ENCODE measurements at regions not wholly inside any gene's neighbourhood (a gene's known extent, or its start where the extent isn't known, plus 50 kb on each side); places are given as distances from the start of the nearest gene placed in this dataset.

- FAIRE-seq: no peak
- no peak for DNase-seq (ENCODE audit: insufficient read length, low spot score)
- TF ChIP-seq POLR2A (IDR thresholded peaks at IDR 0.05; ENCODE audit: low read depth, low read length): no peak
These were observed 74.8 kb upstream of the PCED1B start for GRCh38 chr12:47004634-47005033.

GRCh38 chr12:47007048-47007447 lies 72.4 kb upstream of the PCED1B start:
- TF ChIP-seq POLR2A (IDR thresholded peaks at IDR 0.05; ENCODE audit: low read depth, low read length): no peak
- FAIRE-seq: no peak

GRCh38 chr12:47012552-47012951 lies 66.9 kb upstream of the PCED1B start:
- TF ChIP-seq POLR2A (IDR thresholded peaks at IDR 0.05; ENCODE audit: low read depth, low read length): no peak
- FAIRE-seq: no peak
- no peak for DNase-seq (ENCODE audit: insufficient read length, low spot score)

More at GRCh38 chr12:47007048-47007447, 72.4 kb upstream of the PCED1B start:
- no peak for DNase-seq (ENCODE audit: insufficient read length, low spot score)

GRCh38 chr12:47014474-47014873 lies 64.9 kb upstream of the PCED1B start:
- peak; percentile 4 for DNase-seq (ENCODE audit: insufficient read length, low spot score)
- peak; percentile 97 for FAIRE-seq
- TF ChIP-seq POLR2A (IDR thresholded peaks at IDR 0.05; ENCODE audit: low read depth, low read length): no peak

- DNase-seq (ENCODE audit: insufficient read length, low spot score) (no peak), FAIRE-seq (no peak)
- no peak for TF ChIP-seq POLR2A (IDR thresholded peaks at IDR 0.05; ENCODE audit: low read depth, low read length)
These were observed 64.0 kb upstream of the PCED1B start for GRCh38 chr12:47015381-47015780.

- DNase-seq (ENCODE audit: insufficient read length, low spot score) (no peak), FAIRE-seq (no peak)
- TF ChIP-seq POLR2A (IDR thresholded peaks at IDR 0.05; ENCODE audit: low read depth, low read length): no peak
These were observed 62.2 kb upstream of the PCED1B start for GRCh38 chr12:47017041-47017713.

- TF ChIP-seq POLR2A (IDR thresholded peaks at IDR 0.05; ENCODE audit: low read depth, low read length): no peak
- DNase-seq (ENCODE audit: insufficient read length, low spot score) (peak; percentile 5), FAIRE-seq (peak; percentile 98)
These were observed 61.4 kb upstream of the PCED1B start for GRCh38 chr12:47017901-47018475.

- TF ChIP-seq POLR2A (IDR thresholded peaks at IDR 0.05; ENCODE audit: low read depth, low read length): no peak
- DNase-seq (ENCODE audit: insufficient read length, low spot score) (no peak), FAIRE-seq (peak; percentile 78)
These were observed 59.1 kb upstream of the PCED1B start for GRCh38 chr12:47020211-47020821.

GRCh38 chr12:47021298-47021697 lies 58.1 kb upstream of the PCED1B start:
- DNase-seq (ENCODE audit: insufficient read length, low spot score): peak; percentile 26
- no peak for TF ChIP-seq POLR2A (IDR thresholded peaks at IDR 0.05; ENCODE audit: low read depth, low read length)
- FAIRE-seq: peak; percentile 99

- DNase-seq (ENCODE audit: insufficient read length, low spot score): peak; percentile 4
- no peak for TF ChIP-seq POLR2A (IDR thresholded peaks at IDR 0.05; ENCODE audit: low read depth, low read length)
- FAIRE-seq: no peak
These were observed 57.1 kb upstream of the PCED1B start for GRCh38 chr12:47022296-47022695.

- DNase-seq (ENCODE audit: insufficient read length, low spot score) (no peak), FAIRE-seq (peak; percentile 62)
- TF ChIP-seq POLR2A (IDR thresholded peaks at IDR 0.05; ENCODE audit: low read depth, low read length): no peak
These were observed 56.1 kb upstream of the PCED1B start for GRCh38 chr12:47023311-47023710.

GRCh38 chr12:47023953-47024352 lies 55.5 kb upstream of the PCED1B start:
- no peak for FAIRE-seq
- TF ChIP-seq POLR2A (IDR thresholded peaks at IDR 0.05; ENCODE audit: low read depth, low read length): no peak
- no peak for DNase-seq (ENCODE audit: insufficient read length, low spot score)

GRCh38 chr12:47024463-47024862 lies 55.0 kb upstream of the PCED1B start:
- no peak for TF ChIP-seq POLR2A (IDR thresholded peaks at IDR 0.05; ENCODE audit: low read depth, low read length)
- no peak for DNase-seq (ENCODE audit: insufficient read length, low spot score)
- no peak for FAIRE-seq

GRCh38 chr12:47025349-47025748 lies 54.1 kb upstream of the PCED1B start:
- TF ChIP-seq POLR2A (IDR thresholded peaks at IDR 0.05; ENCODE audit: low read depth, low read length): no peak
- FAIRE-seq: no peak
- DNase-seq (ENCODE audit: insufficient read length, low spot score): no peak

- FAIRE-seq (no peak), DNase-seq (ENCODE audit: insufficient read length, low spot score) (no peak)
- no peak for TF ChIP-seq POLR2A (IDR thresholded peaks at IDR 0.05; ENCODE audit: low read depth, low read length)
These were observed 53.6 kb upstream of the PCED1B start for GRCh38 chr12:47025798-47026197.
